CD14-positive monocyte (primary cell): ENCODE measurements at regions not wholly inside any gene's neighbourhood (a gene's known extent, or its start where the extent isn't known, plus 50 kb on each side); places are given as distances from the start of the nearest gene placed in this dataset.

Experiments used
- DNase-seq, 3 donors: peaks; one replicate each; pipeline ENCODE4 v3.0.0-alpha.2; 2011 to 2022
- H2AFZ ChIP-seq: 2 replicates; pipeline ENCODE4 v1.6.0; 2012; ENCODE audit warnings: mild to moderate bottlenecking, low read depth, low read length, inconsistent platforms; ENCODE audit not compliant: insufficient read depth, poor library complexity, severe bottlenecking
- H3K27ac ChIP-seq, 2 donors: 1 replicate in 1 of 2; 2 replicates in 1 of 2; pipeline ENCODE4 v1.5.1; 2012 to 2013; ENCODE audit warnings: low read length in 2 of 2, control low read depth in 1 of 2, inconsistent platforms in 1 of 2, low read depth in 1 of 2, mild to moderate bottlenecking in 1 of 2
- H3K27me3 ChIP-seq, 2 donors: one replicate each; pipeline versions ENCODE4 v1.6.0 to v1.6.1; 2011 to 2013; ENCODE audit warnings: low read length in 2 of 2; ENCODE audit not compliant: control insufficient read depth in 2 of 2, insufficient read depth in 2 of 2
- H3K36me3 ChIP-seq, 2 donors: replicated peaks in 1 of 2; 1 replicate in 1 of 2; 2 replicates in 1 of 2; pipeline versions ENCODE4 v1.5.1 to v1.6.1; 2012 to 2013; ENCODE audit warnings: low read length in 2 of 2, control low read depth in 1 of 2, inconsistent platforms in 1 of 2, mild to moderate bottlenecking in 1 of 2; ENCODE audit not compliant: insufficient read depth in 2 of 2, control insufficient read depth in 1 of 2
- H3K4me1 ChIP-seq, 2 donors: 1 replicate in 1 of 2; 2 replicates in 1 of 2; pipeline versions ENCODE4 v1.5.1 to v1.6.1; 2012 to 2013; ENCODE audit warnings: low read length in 2 of 2, control low read depth in 1 of 2, inconsistent platforms in 1 of 2, mild to moderate bottlenecking in 1 of 2, moderate library complexity in 1 of 2; ENCODE audit not compliant: insufficient read depth in 2 of 2, control insufficient read depth in 1 of 2
- H3K4me2 ChIP-seq: replicated peaks from 2 replicates; pipeline ENCODE3; 2012; ENCODE audit warnings: low read length, moderate library complexity, mild to moderate bottlenecking; ENCODE audit not compliant: poor library complexity, severe bottlenecking; ENCODE audit errors: extremely low read depth
- H3K4me3 ChIP-seq, 3 experiments: fragments of 200-600 bp in 1 of 3; sonication (generic) in 1 of 3; replicated peaks in 1 of 3; 1 replicate in 2 of 3; 2 replicates in 1 of 3; pipeline ENCODE4 v1.5.1; 2011 to 2013; ENCODE audit warnings: low read length in 3 of 3, mild to moderate bottlenecking in 3 of 3, control low read depth in 2 of 3, low read depth in 2 of 3, inconsistent platforms in 1 of 3, moderate library complexity in 1 of 3
- H3K79me2 ChIP-seq: 2 replicates; pipeline ENCODE4 v1.6.0; 2012; ENCODE audit warnings: mild to moderate bottlenecking, control low read depth, inconsistent platforms, low read length, moderate library complexity; ENCODE audit not compliant: insufficient read depth
- H3K9ac ChIP-seq: 2 replicates; pipeline ENCODE4 v1.6.0; 2017; ENCODE audit warnings: low read length, mild to moderate bottlenecking; ENCODE audit not compliant: insufficient read depth, poor library complexity, severe bottlenecking
- H3K9me3 ChIP-seq, 2 donors: replicated peaks in 1 of 2; 1 replicate in 1 of 2; 2 replicates in 1 of 2; pipeline versions ENCODE4 v1.5.1 to v1.6.1; 2012 to 2013; ENCODE audit warnings: low read length in 2 of 2, control low read depth in 1 of 2; ENCODE audit not compliant: control insufficient read depth in 1 of 2, insufficient read depth in 1 of 2
- H4K20me1 ChIP-seq: 2 replicates; pipeline ENCODE4 v1.6.0; 2012; ENCODE audit warnings: mild to moderate bottlenecking, low read length, control low read depth, moderate library complexity; ENCODE audit not compliant: insufficient read depth
- H3K27ac Mint-ChIP-seq, 7 donors: one replicate each; pipeline ENCODE4 v1.8.0; 2020; ENCODE audit warnings: mild to moderate bottlenecking in 7 of 7, mixed read lengths in 7 of 7, moderate library complexity in 6 of 7, inconsistent platforms in 2 of 7
- H3K27me3 Mint-ChIP-seq, 3 donors: one replicate each; pipeline ENCODE4 v1.8.0; 2021 to 2022; ENCODE audit warnings: low read depth in 3 of 3, mild to moderate bottlenecking in 3 of 3, mixed read lengths in 3 of 3, moderate library complexity in 3 of 3, inconsistent platforms in 1 of 3
- H3K36me3 Mint-ChIP-seq, 2 donors: one replicate each; pipeline ENCODE4 v1.8.0; 2020; ENCODE audit warnings: mixed read lengths in 2 of 2, inconsistent platforms in 1 of 2, mild to moderate bottlenecking in 1 of 2
- H3K4me1 Mint-ChIP-seq: one replicate; pipeline ENCODE4 v1.8.0; 2020; ENCODE audit warnings: mild to moderate bottlenecking, mixed read lengths
- H3K4me3 Mint-ChIP-seq, 2 donors: one replicate each; pipeline ENCODE4 v1.8.0; 2020; ENCODE audit warnings: mild to moderate bottlenecking in 2 of 2, mixed read lengths in 2 of 2, moderate library complexity in 1 of 2
- H3K9me3 Mint-ChIP-seq, 7 donors: one replicate each; pipeline ENCODE4 v1.8.0; 2020 to 2022; ENCODE audit warnings: mixed read lengths in 7 of 7, mild to moderate bottlenecking in 6 of 7, moderate library complexity in 6 of 7, inconsistent platforms in 2 of 7
- CTCF ChIP-seq: fragments of 200-600 bp; IDR thresholded peaks from one replicate; pipeline ENCODE4 v1.8.0; 2022; ENCODE audit warnings: antibody characterized with exemption, mild to moderate bottlenecking
- WGBS: methylation state at CpG from one replicate; pipeline ENCODE4 v1.1.5; 2013; ENCODE audit warnings: missing lambda C conversion rate; ENCODE audit not compliant: insufficient coverage; 5-methylcytosine and 5-hydroxymethylcytosine counted together
- intact Hi-C, 2 donors: fragments of 100-400 bp; cut with micrococcal nuclease; formaldehyde crosslinking; loops; one replicate each; pipeline versions ENCODE4 v1.15.0 to v1.15.1; 2023

GRCh38 chr2:101016-101415, 54.7 kb upstream of the FAM110C start:
- no peak overlapping the region for H3K9ac ChIP-seq
- no peak for TF ChIP-seq CTCF
- peaks cover 2 to 21% (median 17%) of the 10 kb centered on the region in 7 donors for H3K9me3 Mint-ChIP-seq
- intact Hi-C loops, result no loop called here
- no peak overlapping the region for H2AFZ ChIP-seq
- H3K4me2 ChIP-seq, result no peak overlapping the region
- no peak overlapping the region for H3K4me3 Mint-ChIP-seq
- no peaks in the 10 kb centered on the region for H3K4me1 Mint-ChIP-seq
- H3K27ac Mint-ChIP-seq, result no peak overlapping the region
- peaks cover 1 to 6% of the 10 kb centered on the region in 2 donors for H3K9me3 ChIP-seq
- no peak for DNase-seq
- no peak overlapping the region for H3K4me3 ChIP-seq
- no peaks in the 10 kb centered on the region for H3K36me3 Mint-ChIP-seq
- H3K4me1 ChIP-seq, result no peaks in the 10 kb centered on the region
- H3K79me2 ChIP-seq, result no peaks in the 10 kb centered on the region
- H3K27me3 Mint-ChIP-seq, result peaks cover 0 to 1% (median 0%) of the 10 kb centered on the region in 3 donors
- H4K20me1 ChIP-seq, result no peaks in the 10 kb centered on the region
- H3K27ac ChIP-seq, result no peak overlapping the region
- WGBS, result 89% methylated on average over 8 of the region's 11 CpGs
- H3K36me3 ChIP-seq, result no peaks in the 10 kb centered on the region
- no peaks in the 10 kb centered on the region for H3K27me3 ChIP-seq
